ENCODE measurements at regions not wholly inside any gene's neighbourhood (a gene's known extent, or its start where the extent isn't known, plus 50 kb on each side); places are given as distances from the start of the nearest gene placed in this dataset.
"Not testable (repeated sequence)": the region's sequence is repeated elsewhere in the genome, so short reads cannot be mapped to it uniquely, and the experiment has no call there.

DNA sequence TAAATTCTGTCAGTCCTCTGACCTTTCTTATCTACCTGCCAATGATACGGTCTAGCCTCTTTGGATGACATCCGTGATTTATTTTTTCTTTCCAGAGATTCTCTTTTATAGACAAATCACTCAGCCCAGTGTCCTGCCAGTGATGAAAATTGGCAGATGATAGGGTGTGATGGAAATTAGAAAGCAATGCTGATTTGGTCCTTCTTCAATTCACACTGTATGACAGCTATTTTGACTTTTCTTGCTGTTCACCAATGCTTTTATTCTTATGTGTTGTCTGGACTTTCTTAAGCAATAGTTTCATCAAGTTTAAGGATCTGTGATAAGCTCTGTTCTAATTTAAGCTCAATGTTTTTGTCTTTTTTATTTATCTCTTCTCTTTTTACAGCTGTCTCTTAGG, 63.6 kb upstream of the TPTE start:
- DNase-seq; H2BK120ac ChIP-seq (ENCODE audit: low read depth, low read length); BruUV-seq (replicated peaks); intact Hi-C loops (cut with micrococcal nuclease); H4K8ac ChIP-seq (ENCODE audit: low read depth in 2 of 2, low read length in 2 of 2); H2AK9ac ChIP-seq (replicated peaks; ENCODE audit: low read depth, low read length, poor library complexity); H3K56ac ChIP-seq (ENCODE audit: extremely low read depth, insufficient read depth, low read length); H3K18ac ChIP-seq (ENCODE audit: low read depth, low read length); H2AK5ac ChIP-seq (ENCODE audit: low read depth, low read length); POLR2A ChIA-PET (ENCODE audit: unreplicated experiment); H2BK5ac ChIP-seq (ENCODE audit: low read depth, low read length, poor library complexity, severe bottlenecking); H3K4ac ChIP-seq (ENCODE audit: low read depth, low read length); H4K91ac ChIP-seq (ENCODE audit: insufficient read depth, low read depth, low read length); H3K9ac ChIP-seq (ENCODE audit: low read depth, low read length); H3K79me1 ChIP-seq (ENCODE audit: low read depth in 1 of 2, low read length in 2 of 2); H2BK20ac ChIP-seq (ENCODE audit: low read depth, low read length); H4K5ac ChIP-seq (ENCODE audit: low read depth, low read length); in situ Hi-C loops (cut with MboI; ENCODE audit: low sequenced_read_pairs); H3K27ac ChIP-seq (ENCODE audit: insufficient read depth, low read length); H2BK15ac ChIP-seq (ENCODE audit: low read depth, low read length); H3K9me1 ChIP-seq (ENCODE audit: insufficient read depth, low read length); H3K4me2 ChIP-seq (ENCODE audit: low read depth, low read length); ATAC-seq (ENCODE audit: low read depth); CTCF ChIA-PET; H3K27me3 ChIP-seq (ENCODE audit: control insufficient read depth, insufficient read depth, low read length); H4K20me1 ChIP-seq (ENCODE audit: insufficient read depth, low read length); H3K23ac ChIP-seq (ENCODE audit: low read depth, low read length); dilution Hi-C loops (cut with HindIII; ENCODE audit: low sequenced_read_pairs, unreplicated experiment); H3K4me1 ChIP-seq (ENCODE audit: control insufficient read depth, insufficient read depth, low read length); H3K36me3 ChIP-seq (ENCODE audit: control insufficient read depth, insufficient read depth, low read length); H2AFZ ChIP-seq (replicated peaks; ENCODE audit: low read length, poor library complexity); H3K14ac ChIP-seq (replicated peaks; ENCODE audit: low read depth, low read length); H3K4me3 ChIP-seq (ENCODE audit: insufficient read depth, low read depth, low read length): not testable (repeated sequence)
- 33% methylated on average over 2 of the region's 2 CpGs; no CpG with 5 or more reads in 1 of the 2 experiments for WGBS, 2 experiments (ENCODE audit: extremely low coverage in 2 of 2, insufficient read length in 1 of 2)
- H3K9me3 ChIP-seq (ENCODE audit: control insufficient read depth, insufficient read depth, low read length): peaks cover 21% of the 10 kb centered on the region

DNA sequence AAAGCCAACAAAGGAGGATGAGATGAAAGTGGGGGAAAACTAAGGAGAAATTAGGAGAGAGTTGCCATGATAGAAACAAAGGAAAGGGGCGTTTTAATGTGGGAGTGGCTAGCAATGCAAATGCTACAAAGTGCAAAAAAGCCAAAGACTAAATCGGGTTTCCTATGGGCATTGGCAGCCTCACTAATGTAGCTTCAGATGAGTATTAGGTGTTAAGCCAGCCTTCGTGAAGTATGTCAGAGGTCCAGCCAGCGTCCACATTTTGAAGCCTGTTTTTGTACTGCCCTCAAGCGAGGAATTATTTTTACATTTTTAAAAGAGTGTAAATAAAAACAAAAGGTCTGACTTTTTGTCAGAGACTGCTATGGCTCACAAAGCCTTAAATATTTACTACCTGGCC, 60.4 kb upstream of the TPTE start:
- not testable (repeated sequence) for BruUV-seq (replicated peaks)

More for the DNA sequence above, 60.4 kb upstream of the TPTE start:
- DNase-seq; H3K14ac ChIP-seq (replicated peaks; ENCODE audit: low read depth, low read length); H2BK120ac ChIP-seq (ENCODE audit: low read depth, low read length); H3K4ac ChIP-seq (ENCODE audit: low read depth, low read length); H3K9ac ChIP-seq (ENCODE audit: low read depth, low read length); H3K18ac ChIP-seq (ENCODE audit: low read depth, low read length); H2BK15ac ChIP-seq (ENCODE audit: low read depth, low read length); H3K4me1 ChIP-seq (ENCODE audit: control insufficient read depth, insufficient read depth, low read length); H3K56ac ChIP-seq (ENCODE audit: extremely low read depth, insufficient read depth, low read length); H3K23ac ChIP-seq (ENCODE audit: low read depth, low read length); H4K20me1 ChIP-seq (ENCODE audit: insufficient read depth, low read length); H2AFZ ChIP-seq (replicated peaks; ENCODE audit: low read length, poor library complexity); POLR2A ChIA-PET (ENCODE audit: unreplicated experiment); H4K91ac ChIP-seq (ENCODE audit: insufficient read depth, low read depth, low read length); H4K8ac ChIP-seq (ENCODE audit: low read depth in 2 of 2, low read length in 2 of 2); H3K4me2 ChIP-seq (ENCODE audit: low read depth, low read length); ATAC-seq (ENCODE audit: low read depth); H2BK20ac ChIP-seq (ENCODE audit: low read depth, low read length); H4K5ac ChIP-seq (ENCODE audit: low read depth, low read length); H3K9me1 ChIP-seq (ENCODE audit: insufficient read depth, low read length); dilution Hi-C loops (cut with HindIII; ENCODE audit: low sequenced_read_pairs, unreplicated experiment); in situ Hi-C loops (cut with MboI; ENCODE audit: low sequenced_read_pairs); H2BK5ac ChIP-seq (ENCODE audit: low read depth, low read length, poor library complexity, severe bottlenecking); H3K4me3 ChIP-seq (ENCODE audit: insufficient read depth, low read depth, low read length); H3K79me1 ChIP-seq (ENCODE audit: low read depth in 1 of 2, low read length in 2 of 2); H3K36me3 ChIP-seq (ENCODE audit: control insufficient read depth, insufficient read depth, low read length); H3K27ac ChIP-seq (ENCODE audit: insufficient read depth, low read length); CTCF ChIA-PET; H2AK5ac ChIP-seq (ENCODE audit: low read depth, low read length); H3K27me3 ChIP-seq (ENCODE audit: control insufficient read depth, insufficient read depth, low read length); H2AK9ac ChIP-seq (replicated peaks; ENCODE audit: low read depth, low read length, poor library complexity); intact Hi-C loops (cut with micrococcal nuclease): not testable (repeated sequence)
- WGBS, 2 experiments (ENCODE audit: extremely low coverage in 2 of 2, insufficient read length in 1 of 2): 17% methylated on average over 2 of the region's 5 CpGs; no CpG with 5 or more reads in 1 of the 2 experiments
- H3K9me3 ChIP-seq (ENCODE audit: control insufficient read depth, insufficient read depth, low read length): peaks cover 28% of the 10 kb centered on the region

Data from IMR-90 (cell line).